Activated CD4-positive, alpha-beta T cell treated with anti-CD3 and anti-CD28 coated beads, Interleukin-2, amount 50 U/mL, for 1 hour (primary cell): ENCODE measurements at regions not wholly inside any gene's neighbourhood (a gene's known extent, or its start where the extent isn't known, plus 50 kb on each side); places are given as distances from the start of the nearest gene placed in this dataset.

Experiments used
- DNase-seq: peaks from one replicate; pipeline ENCODE4 v3.0.0-alpha.2; 2020

- no peak for DNase-seq
Observed at GRCh38 chr22:48802576-48802975, 1025.1 kb downstream of the BRD1 start.

GRCh38 chr22:48800886-48801607 lies 1026.6 kb downstream of the BRD1 start:
- DNase-seq, result no peak

GRCh38 chr22:48800036-48800885 lies 1027.4 kb downstream of the BRD1 start:
- no peak for DNase-seq

GRCh38 chr22:48799227-48799970 lies 1028.3 kb downstream of the BRD1 start:
- DNase-seq, result no peak

GRCh38 chr22:48798281-48799226 lies 1029.1 kb downstream of the BRD1 start:
- DNase-seq, result no peak

- no peak for DNase-seq
Observed at GRCh38 chr22:48797731-48798130, 1029.9 kb downstream of the BRD1 start.

GRCh38 chr22:48796310-48797015 lies 1031.2 kb downstream of the BRD1 start:
- DNase-seq, result no peak

GRCh38 chr22:48795664-48796063 lies 1032.0 kb downstream of the BRD1 start:
- no peak for DNase-seq

GRCh38 chr22:48794906-48795305 lies 1032.8 kb downstream of the BRD1 start:
- no peak for DNase-seq

GRCh38 chr22:48793949-48794348 lies 1033.7 kb downstream of the BRD1 start:
- DNase-seq, result no peak

GRCh38 chr22:48786679-48786996 lies 1041.0 kb downstream of the BRD1 start:
- no peak for DNase-seq

GRCh38 chr22:48785792-48786678 lies 1041.6 kb downstream of the BRD1 start:
- DNase-seq, result no peak

GRCh38 chr22:48784701-48785503 lies 1042.8 kb downstream of the BRD1 start:
- DNase-seq, result no peak

- DNase-seq, result no peak
Observed at GRCh38 chr22:48783821-48784266, 1043.8 kb downstream of the BRD1 start.

GRCh38 chr22:48782811-48783511 lies 1044.7 kb downstream of the BRD1 start:
- DNase-seq, result no peak

GRCh38 chr22:48782326-48782725 lies 1045.3 kb downstream of the BRD1 start:
- DNase-seq, result no peak

- DNase-seq, result no peak
Observed at GRCh38 chr22:48781868-48782267, 1045.8 kb downstream of the BRD1 start.

GRCh38 chr22:48781391-48781790 lies 1046.3 kb downstream of the BRD1 start:
- DNase-seq, result no peak
